HG03139 (cell line): ENCODE measurements at regions not wholly inside any gene's neighbourhood (a gene's known extent, or its start where the extent isn't known, plus 50 kb on each side); places are given as distances from the start of the nearest gene placed in this dataset.
"Not testable (repeated sequence)": the region's sequence is repeated elsewhere in the genome, so short reads cannot be mapped to it uniquely, and the experiment has no call there.

Source experiments
- ATAC-seq: cut with Tn5 transposase; IDR thresholded peaks from one replicate; pipeline ENCODE4 v1.9.1; 2021; ENCODE audit not compliant: unreplicated experiment

DNA sequence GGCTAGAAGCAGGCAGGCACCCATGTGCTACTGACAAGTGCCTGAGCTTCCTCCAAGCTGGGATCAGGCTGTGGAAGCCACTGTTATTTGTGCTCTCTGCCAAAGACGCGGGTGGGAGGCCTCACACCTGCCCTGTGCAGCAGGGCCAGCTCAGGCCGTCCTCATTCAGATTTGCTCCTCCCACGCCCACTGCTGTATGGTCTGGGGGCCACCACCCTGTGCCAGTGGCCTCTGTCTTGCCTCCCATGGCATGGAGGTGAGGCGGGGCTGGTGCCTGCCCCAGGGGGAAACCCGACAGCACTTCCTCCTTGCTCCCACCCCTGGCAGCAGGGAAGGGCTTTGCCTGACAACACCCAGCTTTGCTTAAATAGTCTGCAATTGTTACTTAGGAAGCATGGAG lies 356.5 kb upstream of the CDH8 start:
- ATAC-seq, result no peak

DNA sequence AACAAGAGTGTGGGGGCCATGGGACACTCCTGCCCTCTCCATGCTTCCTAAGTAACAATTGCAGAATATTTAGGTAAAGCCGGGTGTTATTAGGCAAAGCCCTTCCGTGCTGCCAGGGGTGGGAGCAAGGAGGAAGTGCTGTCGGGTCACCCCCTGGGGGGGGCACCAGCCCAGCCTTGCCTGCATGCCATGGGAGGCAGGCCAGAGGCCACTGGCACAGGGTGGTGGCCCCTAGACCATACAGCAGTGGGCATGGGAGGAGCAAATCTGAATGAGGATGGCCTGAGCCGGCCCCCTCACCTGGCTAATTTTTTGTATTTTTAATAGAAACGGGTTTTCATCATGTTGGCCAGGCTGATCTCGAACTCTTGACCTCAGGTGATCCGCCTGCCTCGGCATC lies 355.7 kb upstream of the CDH8 start:
- ATAC-seq, result no peak

DNA sequence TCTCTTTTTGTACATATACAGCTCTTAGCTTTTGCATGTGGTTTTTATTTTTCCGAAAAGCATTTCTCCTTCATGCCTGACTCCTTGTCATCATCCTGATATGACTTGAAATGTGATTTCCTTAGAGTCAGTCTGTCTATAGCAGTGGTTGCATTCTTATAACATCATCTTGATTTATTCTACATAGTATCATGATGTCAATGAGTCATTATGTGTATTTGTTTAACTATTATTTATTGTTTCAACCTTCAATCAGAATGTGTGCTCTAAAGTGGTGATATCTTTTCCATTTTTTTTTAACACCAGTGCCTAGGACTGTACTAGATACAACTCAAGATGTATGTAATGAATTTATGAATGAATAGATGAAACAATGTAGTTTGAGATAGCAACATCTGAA lies 354.9 kb upstream of the CDH8 start:
- ATAC-seq, result no peak

DNA sequence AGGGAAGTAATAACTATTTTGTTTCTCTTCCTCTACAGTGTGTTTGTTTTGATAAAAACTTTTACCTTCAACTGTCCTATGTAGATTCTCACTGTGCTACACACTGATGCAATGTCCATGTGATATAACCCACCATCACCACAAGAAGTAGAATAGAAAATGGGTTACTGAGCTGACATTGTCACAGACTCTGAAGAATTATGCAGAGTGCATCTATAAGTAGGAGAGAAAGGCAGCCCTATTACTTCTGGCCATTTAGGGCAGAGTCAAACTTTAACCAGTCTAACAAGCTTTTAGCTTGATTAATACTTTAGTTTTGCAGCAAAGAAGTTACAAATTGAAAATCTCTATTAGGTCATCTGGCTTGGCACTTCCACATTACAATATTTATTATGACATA lies 354.0 kb upstream of the CDH8 start:
- ATAC-seq, result no peak

DNA sequence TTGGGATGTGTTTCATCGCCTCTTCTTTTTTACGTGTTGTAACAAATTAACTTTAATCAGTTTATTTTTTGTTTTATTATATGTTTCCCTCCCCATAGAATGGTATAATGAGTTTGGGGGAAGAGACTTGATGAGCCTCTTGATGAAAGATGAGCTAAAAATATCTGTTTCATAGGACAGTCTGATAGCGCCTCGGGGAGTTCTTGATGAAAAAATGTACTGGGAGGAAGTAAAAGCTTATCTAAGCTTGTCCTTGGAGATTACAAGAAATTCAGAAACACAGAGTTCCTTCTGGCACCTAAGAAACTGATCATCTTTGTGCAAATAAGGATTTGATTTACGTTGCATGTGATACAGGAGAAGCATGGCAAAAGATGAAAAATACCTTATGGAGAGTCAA lies 350.2 kb upstream of the CDH8 start:
- ATAC-seq, result no peak

DNA sequence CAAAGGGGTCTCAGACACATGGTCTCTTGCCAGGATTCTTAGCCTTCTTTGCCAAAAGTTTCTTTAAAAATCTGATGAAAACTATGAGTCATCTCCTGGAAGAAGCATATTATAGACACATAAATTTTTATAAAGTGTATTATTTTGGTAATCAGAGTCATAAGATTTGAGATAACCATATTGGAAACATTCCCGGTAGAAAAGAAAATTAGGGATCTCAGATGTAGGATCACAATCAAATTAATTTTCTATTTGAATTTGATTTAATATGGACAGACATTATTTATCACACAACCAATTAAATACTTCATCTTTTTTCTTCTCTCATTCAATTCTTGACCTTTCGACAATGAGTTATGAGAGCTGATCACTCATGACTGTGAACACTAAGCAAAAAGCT lies 347.7 kb upstream of the CDH8 start:
- ATAC-seq, result no peak

DNA sequence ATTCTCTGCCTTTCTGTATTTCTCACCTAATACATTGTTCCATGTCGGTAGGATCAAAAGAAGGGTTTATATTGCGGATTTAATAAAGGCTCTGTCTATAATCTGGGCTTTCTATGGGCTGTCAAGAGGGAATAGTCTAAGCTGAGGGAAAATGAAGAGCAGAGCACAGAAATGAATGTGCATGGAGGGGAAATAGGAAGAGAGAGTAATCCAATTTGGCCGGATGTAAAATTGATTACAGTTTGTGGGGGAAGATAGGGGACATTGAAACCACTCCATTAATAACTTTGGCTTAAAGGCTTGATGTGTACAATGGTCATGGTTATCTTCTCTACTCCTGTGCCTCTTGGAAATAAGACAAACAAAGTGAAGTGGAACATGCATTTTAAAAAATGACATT lies 334.2 kb upstream of the CDH8 start:
- no peak for ATAC-seq

DNA sequence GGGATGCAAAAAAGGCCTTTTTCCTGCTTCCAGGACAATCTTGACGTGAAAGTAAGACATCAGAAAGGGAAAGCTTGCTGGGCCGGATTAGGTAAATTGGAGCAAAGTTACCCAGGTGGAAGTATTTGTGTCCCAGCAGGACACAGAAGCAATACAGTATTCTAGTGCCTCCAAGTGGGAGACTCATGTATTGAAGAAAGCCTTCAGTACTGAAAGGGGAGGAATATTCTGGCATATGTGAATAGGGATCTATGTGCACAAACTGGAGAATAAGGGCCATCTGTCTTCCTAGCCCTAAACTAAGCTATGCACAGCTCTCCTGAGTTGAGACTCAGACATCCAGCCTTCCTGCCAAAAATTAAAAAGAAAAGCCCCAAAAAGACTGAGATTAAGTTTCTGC lies 327.3 kb upstream of the CDH8 start:
- ATAC-seq, result no peak

DNA sequence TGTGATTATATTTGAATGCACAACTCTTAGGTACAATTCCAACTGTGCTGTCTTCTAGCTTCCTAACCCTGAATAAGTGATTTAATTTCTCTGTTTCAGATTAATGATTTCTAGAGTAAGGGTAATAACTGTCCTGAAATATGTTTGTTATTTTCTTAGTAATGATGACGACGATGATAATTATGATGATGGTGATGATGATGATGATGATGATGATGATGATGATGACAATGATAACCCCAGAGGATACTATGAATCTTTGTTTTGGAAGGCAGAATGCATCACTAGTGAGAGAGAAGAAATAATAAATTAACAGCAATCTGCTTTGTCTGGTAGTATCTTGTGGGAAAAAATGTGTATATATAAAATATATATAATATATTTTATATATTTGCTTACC lies 317.1 kb upstream of the CDH8 start:
- no peak for ATAC-seq

DNA sequence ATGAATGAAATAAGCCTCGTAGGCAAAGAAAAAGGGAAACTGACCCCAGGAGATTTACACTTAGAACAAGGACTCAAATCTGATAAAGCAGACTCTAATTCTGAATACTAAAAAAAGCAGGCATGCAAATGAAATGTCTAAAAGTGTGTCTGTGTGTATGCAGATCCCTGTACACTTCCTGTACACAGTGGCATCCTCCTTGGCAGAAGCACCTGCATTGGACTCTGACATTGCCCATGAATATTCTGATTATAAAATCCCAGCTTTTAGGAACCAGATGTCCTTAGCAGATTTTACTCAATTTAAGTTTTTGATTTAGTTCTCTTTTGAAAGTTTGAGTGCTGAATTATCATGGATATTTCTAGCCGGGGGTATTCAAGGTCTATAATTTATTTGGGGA lies 306.0 kb upstream of the CDH8 start:
- no peak for ATAC-seq

DNA sequence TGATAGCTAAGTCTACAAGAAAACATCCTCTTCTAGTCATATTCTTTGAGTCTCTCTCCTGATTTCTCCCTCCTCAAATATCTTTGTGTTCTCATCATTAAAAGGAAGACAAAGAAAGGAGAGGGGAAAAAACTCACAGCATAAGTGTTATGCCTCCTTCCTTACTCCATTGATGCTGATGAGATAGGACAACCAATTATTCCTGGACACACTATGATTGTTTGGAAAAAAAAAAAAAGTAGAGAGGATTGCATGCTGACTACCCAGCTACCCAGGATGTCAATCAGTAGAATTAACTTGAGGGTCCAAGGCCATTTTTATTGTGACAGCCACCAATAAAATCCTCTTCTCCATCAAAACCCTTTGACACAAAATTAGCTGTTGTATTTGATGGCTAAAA lies 299.1 kb upstream of the CDH8 start:
- ATAC-seq, result no peak

DNA sequence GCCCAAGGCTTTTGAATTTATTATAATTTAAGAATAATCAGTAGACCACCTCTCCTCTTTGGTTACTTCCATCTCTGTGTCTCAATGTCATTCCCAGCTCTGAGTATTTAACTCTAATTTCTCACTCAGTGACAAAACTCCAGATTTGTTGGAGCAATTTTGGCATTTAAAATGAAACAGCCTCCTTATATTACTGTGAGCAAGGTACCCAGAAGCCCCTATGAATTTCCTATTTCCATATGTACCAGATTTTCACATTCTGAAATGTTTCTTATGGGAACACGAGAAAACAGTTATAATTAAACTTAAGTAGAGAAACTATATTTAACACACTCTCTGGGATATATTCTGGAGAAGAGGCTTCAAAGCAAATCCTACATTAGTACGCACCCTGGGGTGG lies 285.4 kb upstream of the CDH8 start:
- ATAC-seq, result no peak

DNA sequence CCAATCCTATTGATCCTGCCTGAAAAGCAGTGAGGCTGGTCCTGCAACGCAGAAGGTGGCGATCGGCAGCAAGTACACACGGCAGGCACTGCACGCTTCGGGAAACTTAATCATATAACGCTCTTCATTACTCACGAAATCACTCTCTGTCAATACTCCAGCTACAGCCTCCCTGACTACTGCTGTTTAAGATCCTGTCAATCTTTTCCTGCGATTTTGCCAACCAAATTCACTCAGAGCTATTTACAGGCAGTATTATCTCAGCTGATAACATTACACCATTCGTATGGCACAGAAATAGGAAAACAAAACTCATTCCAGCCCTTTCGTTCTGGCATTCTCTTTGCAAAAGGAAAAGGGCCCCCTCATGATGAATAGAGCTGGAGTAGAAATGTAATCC lies 262.4 kb upstream of the CDH8 start:
- no peak for ATAC-seq

DNA sequence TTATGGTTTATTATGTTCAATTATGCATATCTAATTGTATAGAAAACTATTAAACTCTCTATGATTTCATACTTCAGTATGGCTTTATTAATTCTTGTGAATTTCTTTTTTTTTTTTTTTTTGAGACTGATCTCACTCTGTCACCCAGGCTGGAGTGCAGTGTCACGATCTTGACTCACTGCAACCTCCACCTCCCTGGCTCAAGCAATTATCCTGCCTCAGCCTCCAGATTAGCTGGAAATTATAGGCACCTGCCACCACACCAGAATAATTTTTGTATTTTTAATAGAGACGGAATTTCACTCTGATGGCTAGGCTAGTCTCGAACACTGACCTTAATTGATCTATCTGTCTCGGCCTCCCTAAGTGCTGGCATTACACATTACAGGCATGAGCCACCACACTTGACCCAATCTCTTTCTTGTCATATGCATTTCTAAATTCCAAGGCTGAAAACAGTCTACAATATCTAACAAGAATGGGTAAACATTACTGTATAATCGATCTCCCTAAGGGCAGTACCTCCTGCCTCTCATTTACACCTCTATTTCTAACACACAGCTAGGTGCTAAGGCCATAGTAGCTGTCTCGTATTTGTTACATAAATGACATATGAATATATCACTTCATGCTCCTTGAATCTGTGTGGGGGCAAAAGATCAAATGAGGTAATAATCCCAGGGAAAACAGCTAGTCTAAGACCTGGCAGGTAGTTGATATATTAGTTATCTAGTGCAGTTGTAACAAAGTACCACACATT lies 258.2 kb upstream of the CDH8 start:
- no peak for ATAC-seq

DNA sequence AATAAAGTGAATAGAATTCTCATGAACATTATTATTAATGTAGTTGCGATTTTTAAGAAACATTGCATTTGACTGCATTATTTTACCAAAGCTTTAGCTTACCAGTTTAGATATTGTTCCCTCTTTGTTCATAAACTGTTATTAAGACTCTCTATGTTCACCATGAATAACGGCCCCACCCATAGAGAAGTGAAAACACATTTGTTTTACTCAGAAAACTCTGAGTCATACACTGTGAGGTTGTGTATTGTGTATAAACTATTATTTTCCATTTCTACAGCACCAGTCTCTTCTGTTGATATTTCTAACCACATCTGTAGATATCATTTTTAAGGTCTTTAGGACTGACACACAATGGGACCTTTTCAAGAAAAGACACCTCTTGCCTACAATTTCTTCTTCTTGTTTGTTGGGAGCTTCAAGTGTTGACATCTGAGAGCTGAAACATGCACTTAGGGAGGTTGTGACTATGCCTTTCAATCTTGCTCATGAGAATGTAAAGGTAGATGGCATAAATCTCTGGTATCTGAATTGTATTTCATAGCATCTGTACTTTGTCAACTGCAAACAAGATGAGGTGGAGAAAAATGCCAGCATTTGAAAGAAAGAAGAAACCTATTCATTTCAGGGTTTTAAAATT lies 252.9 kb upstream of the CDH8 start:
- ATAC-seq, result no peak

DNA sequence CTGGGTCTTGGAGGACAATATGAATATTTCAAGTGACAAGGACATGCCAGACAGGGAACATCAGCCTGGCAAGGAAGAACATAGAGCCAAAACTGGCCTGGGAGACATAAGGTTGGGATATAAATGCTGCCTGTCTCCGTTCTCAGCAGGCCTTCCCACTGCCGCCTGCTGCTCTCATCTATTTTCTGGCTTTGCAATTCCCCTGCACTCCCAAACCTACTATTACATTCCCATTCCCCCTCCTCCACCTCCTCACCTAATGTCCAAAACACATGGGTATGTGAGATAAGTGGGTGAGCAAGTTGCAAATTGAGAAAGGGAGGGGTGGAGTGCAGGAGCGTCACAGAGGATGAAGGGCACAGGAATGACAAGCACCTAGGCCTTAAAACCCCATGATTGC lies 244.3 kb upstream of the CDH8 start:
- no peak for ATAC-seq

DNA sequence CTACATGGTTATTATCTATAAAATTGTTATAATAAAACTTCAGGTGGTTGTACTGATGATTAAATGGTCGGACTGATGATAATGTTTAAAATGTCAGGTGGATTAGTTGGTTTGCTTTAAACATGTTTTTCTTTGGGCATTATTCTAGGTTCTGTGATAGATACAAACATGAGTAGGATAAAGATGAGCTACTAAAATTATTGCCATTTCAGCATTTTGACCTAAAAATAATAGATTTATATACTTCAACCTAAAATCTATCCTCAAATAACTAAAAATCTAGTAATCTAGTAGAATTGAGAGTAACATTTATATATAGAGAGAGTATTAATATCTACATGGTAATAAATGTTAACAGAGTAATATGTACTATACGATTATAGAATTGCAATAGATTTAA lies 241.7 kb upstream of the CDH8 start:
- ATAC-seq, result no peak

DNA sequence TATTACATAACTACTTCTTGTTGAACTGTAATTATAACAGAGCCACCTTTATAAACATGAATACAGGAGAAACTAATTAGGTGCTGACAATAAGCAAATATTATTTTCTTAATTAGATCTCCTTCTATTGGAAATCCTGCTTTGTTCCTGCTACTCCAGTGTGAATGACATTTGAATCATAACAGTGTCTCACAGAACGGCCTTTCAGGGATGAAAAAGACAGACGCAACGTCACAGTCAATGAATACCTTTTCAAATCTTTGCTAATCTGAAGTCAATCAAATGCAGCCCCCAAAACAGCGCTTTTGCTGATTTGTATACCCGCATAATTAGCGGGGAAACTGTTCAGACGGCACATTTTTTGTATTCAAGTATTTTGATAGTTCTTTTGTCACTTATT lies 240.4 kb upstream of the CDH8 start:
- no peak for ATAC-seq

DNA sequence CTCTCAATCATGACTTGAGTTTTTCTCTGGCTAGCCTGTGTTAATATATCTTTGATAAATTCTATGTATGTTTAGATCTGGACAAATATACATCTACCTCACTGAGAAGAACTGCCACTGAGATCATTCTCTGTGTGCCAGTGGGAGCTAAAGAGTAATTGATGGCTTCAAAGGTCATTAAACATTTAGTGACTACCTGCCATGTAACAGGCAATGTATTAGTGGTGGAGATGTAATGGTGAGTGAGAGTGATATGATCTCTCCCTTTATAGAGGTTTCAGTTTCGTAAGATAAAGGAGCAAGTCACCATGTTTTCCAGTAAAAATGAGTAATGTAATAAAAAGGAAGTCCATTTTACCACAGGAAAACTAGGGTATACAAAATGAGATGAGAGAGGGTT lies 235.8 kb upstream of the CDH8 start:
- ATAC-seq, result no peak

DNA sequence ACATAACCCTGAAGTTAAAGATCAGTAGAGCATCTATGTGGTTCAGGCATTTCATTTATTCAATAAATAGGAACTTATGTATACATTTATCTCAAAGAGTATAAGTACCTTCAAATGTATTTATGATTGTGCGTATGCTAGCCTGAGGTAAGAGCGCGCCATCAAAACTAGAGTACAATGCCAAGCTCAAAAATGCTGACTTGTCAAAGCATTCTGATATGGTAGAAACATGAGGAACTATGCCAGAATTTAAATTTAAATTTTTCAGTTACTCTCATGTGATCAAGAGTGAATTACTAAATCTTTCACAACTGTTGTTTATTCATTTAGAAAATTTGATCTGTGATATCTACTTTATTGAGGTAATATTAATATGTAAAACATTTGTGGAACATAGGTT lies 225.5 kb upstream of the CDH8 start:
- ATAC-seq, result no peak

DNA sequence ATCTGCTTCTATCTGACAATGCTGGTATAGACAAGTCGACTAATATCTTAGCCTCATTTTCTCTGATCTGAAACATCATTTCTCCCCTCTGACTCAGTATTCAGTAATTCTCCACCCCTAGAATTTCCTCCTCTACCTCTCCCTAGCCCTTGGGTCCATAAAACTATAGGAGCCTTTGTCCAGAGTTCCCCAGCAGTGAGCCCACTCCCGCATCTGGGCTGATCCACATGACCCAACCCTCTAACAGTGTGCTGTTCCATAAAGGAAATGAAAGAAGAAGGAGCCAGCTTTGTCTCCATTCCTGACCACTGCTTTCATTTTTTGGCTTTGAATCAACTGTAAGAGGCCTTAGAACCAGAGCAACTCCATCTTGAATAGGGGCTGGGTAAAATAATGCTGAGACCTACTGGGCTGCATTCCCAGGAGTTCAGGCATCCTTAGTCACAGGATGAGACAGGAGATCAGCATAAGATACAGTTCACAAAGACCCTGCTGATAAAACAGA lies 222.7 kb upstream of the CDH8 start:
- ATAC-seq, result not testable (repeated sequence)

DNA sequence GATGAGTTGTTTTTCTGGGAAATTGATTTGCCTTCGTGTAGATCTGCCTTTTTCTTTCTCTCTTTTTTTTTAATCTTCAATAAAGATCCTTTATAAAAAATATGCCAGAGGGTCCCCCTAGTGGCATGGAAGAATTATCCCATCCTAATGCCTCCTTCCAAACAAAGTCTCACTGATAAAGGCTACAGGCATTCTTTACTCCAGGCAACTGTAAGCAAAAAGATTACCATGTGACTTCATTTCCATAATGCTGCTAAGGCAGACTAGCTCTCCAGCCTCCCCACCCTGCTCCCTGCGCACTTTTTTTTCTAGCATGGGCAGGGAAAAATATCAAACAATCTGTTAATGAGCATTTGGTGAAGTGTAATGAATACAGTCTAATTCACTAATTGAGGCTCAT lies 220.2 kb upstream of the CDH8 start:
- ATAC-seq, result no peak

DNA sequence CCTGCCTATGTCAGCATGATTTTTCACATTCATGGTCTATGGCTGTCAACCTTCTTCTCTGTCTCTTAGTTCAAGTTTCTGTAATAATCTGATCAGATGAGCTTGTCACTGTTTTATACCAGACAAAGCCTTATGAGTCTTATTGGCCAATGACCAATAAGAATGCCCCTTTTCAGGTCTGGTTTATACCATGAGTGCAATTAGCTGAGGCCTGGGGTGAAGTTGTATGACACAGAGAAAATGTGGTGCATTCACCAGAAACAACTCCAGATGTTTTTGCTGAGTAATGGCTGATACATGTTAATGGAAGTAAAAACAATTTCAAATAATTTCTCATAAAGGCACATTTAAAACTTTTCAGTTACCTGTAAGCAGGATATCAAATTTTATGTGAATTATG lies 218.6 kb upstream of the CDH8 start:
- ATAC-seq, result no peak
